Neutrophil (primary cell): ENCODE measurements at regions not wholly inside any gene's neighbourhood (a gene's known extent, or its start where the extent isn't known, plus 50 kb on each side); places are given as distances from the start of the nearest gene placed in this dataset.

Experiments used
- H3K27ac ChIP-seq: fragments of 200-600 bp; sonication (generic); 2 replicates; pipeline ENCODE4 v1.5.1; 2016; ENCODE audit warnings: mild to moderate bottlenecking, moderate library complexity
- H3K27me3 ChIP-seq: fragments of 200-600 bp; sonication (generic); 2 replicates; pipeline ENCODE4 v1.6.0; 2016; ENCODE audit warnings: mild to moderate bottlenecking
- H3K36me3 ChIP-seq: fragments of 200-600 bp; sonication (generic); 2 replicates; pipeline ENCODE4 v1.5.1; 2017
- H3K4me1 ChIP-seq, 2 experiments: fragments of 200-600 bp in 1 of 2; sonication (generic) in 1 of 2; 1 replicate in 1 of 2; 2 replicates in 1 of 2; pipeline versions ENCODE4 v1.5.1 to v1.6.1; 2013 to 2016; ENCODE audit warnings: low read depth in 1 of 2, low read length in 1 of 2, mild to moderate bottlenecking in 1 of 2, moderate library complexity in 1 of 2; ENCODE audit not compliant: control insufficient read depth in 1 of 2, insufficient read depth in 1 of 2
- H3K4me3 ChIP-seq, 2 experiments: fragments of 200-600 bp in 1 of 2; sonication (generic) in 1 of 2; 1 replicate in 1 of 2; 2 replicates in 1 of 2; pipeline ENCODE4 v1.5.1; 2013 to 2016; ENCODE audit warnings: low read depth in 1 of 2, low read length in 1 of 2, mild to moderate bottlenecking in 1 of 2, moderate library complexity in 1 of 2
- H3K9me3 ChIP-seq: fragments of 200-600 bp; sonication (generic); 2 replicates; pipeline ENCODE4 v1.5.1; 2016
- CTCF ChIP-seq: fragments of 200-600 bp; sonication (generic); IDR thresholded peaks from 2 replicates; pipeline ENCODE4 v1.5.1; 2016; ENCODE audit warnings: antibody characterized with exemption

- no peaks in the 10 kb centered on the region for H3K27me3 ChIP-seq
- H3K4me1 ChIP-seq: no peaks in the 10 kb centered on the region
- no peak overlapping the region for H3K4me3 ChIP-seq
- H3K9me3 ChIP-seq: no peaks in the 10 kb centered on the region
- TF ChIP-seq CTCF: no peak
- no peaks in the 10 kb centered on the region for H3K36me3 ChIP-seq
- H3K27ac ChIP-seq: no peak overlapping the region
Observed at GRCh38 chr17:72236980-72237633, 116.3 kb downstream of the SOX9 start.

DNA sequence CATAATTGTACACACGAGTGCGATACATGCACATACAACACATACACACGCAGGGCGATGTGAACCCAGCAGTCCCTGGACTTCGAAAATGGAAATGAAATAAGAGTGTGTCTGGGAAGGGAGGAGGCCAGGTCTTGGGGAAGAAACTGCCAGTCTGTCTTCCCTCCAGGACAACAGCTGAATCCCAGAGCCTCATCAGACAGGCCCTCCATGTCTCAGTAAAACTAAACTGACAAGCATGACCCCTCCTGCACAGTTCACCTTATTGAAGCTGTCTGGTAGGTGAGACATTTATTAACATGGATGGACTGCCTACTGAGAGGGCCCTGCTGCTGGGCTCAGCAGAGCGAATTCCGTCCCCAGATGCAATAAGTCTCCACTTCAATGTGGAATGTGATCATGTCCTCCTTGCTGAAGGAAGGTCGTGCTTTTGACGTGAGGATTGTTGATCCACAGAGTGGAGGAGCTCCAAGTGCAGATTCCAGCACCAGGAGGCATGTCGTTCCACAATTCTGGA is 117.4 kb downstream of the SOX9 start:
- H3K36me3 ChIP-seq: no peaks in the 10 kb centered on the region
- no peak for TF ChIP-seq CTCF
- H3K4me3 ChIP-seq: no peak overlapping the region
- H3K27me3 ChIP-seq: no peaks in the 10 kb centered on the region
- H3K9me3 ChIP-seq: no peaks in the 10 kb centered on the region
- H3K4me1 ChIP-seq: no peaks in the 10 kb centered on the region
- H3K27ac ChIP-seq: no peak overlapping the region

DNA sequence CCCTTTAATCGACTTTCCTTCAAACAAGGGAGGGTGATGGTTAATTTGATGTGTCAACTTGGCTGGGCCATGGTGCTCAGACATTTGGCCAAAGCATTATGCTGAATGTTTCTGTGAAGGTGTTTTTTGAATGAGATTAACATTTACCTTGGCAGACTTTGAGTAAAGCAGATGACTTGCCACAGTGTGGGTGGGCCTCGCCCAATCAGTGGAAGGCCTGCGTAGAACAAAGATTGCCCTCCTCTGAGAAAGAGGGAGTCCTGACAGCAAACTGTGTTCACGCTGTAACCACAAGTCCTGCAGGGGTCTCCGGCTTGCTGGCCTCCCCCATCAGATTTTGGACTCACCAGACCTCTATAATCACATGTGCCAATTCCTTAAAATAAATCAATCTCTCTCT is 118.7 kb downstream of the SOX9 start:
- H3K4me3 ChIP-seq: no peak overlapping the region
- no peaks in the 10 kb centered on the region for H3K27me3 ChIP-seq
- TF ChIP-seq CTCF: no peak
- no peaks in the 10 kb centered on the region for H3K36me3 ChIP-seq
- H3K4me1 ChIP-seq: no peaks in the 10 kb centered on the region
- H3K27ac ChIP-seq: no peak overlapping the region
- H3K9me3 ChIP-seq: no peaks in the 10 kb centered on the region

DNA sequence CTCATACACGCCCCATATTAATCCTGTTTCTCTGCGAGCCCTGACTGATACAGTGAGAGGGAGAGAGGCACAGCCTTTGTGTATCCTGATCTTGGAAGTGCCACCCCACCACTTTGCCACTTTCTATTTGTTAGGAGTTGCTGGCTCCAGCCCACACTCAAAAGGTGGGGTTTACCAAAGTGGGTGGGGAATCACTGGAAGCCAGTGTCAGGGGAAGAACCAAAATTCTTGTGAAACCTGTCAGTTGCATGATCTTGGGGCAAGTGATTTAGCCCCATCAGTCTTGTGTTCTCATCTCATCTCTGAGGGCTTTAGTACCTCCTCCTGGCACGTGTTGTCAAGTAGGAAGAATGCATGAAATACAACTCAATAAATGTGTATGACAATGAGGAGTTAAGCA is 119.5 kb downstream of the SOX9 start:
- H3K9me3 ChIP-seq: no peaks in the 10 kb centered on the region
- no peak overlapping the region for H3K27ac ChIP-seq
- H3K4me1 ChIP-seq: no peaks in the 10 kb centered on the region
- no peaks in the 10 kb centered on the region for H3K36me3 ChIP-seq
- no peaks in the 10 kb centered on the region for H3K27me3 ChIP-seq
- H3K4me3 ChIP-seq: no peak overlapping the region
- no peak for TF ChIP-seq CTCF

- TF ChIP-seq CTCF: no peak
- no peaks in the 10 kb centered on the region for H3K36me3 ChIP-seq
- no peaks in the 10 kb centered on the region for H3K27me3 ChIP-seq
- no peak overlapping the region for H3K4me3 ChIP-seq
- H3K9me3 ChIP-seq: no peaks in the 10 kb centered on the region
- H3K4me1 ChIP-seq: no peaks in the 10 kb centered on the region
- H3K27ac ChIP-seq: no peak overlapping the region
Observed at GRCh38 chr17:72244494-72244893, 123.7 kb downstream of the SOX9 start.
